ENCODE measurements at regions not wholly inside any gene's neighbourhood (a gene's known extent, or its start where the extent isn't known, plus 50 kb on each side); places are given as distances from the start of the nearest gene placed in this dataset.

- no peak for DNase-seq (ENCODE audit: low read depth)
These were observed 161.8 kb upstream of the MAP1B start for GRCh38 chr5:71945436-71945835.

GRCh38 chr5:71946343-71947030 lies 160.8 kb upstream of the MAP1B start:
- no peak for DNase-seq (ENCODE audit: low read depth)

- no peak for DNase-seq (ENCODE audit: low read depth)
These were observed 159.1 kb upstream of the MAP1B start for GRCh38 chr5:71948206-71948605.

DNA sequence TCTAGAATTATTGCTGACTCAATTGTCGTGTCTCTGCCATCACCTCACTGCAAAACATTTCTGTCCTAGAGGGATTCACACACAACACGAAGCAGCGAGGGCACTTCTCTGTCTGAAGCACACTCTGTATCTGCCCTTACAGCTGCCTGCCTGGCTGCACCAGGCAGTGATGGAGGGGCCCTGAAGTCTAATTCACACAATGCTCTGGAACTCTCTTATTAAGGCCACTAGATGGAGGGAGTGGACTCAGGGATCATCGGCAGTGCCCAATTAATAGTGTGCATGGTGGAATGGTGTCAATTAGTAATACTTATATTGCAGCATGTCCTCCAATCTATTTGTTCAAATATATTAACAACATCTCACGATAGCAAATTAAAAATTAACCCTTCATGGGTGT lies 157.5 kb upstream of the MAP1B start:
- no peak for DNase-seq (ENCODE audit: low read depth)

GRCh38 chr5:71953866-71954265 lies 153.4 kb upstream of the MAP1B start:
- no peak for DNase-seq (ENCODE audit: low read depth)

- no peak for DNase-seq (ENCODE audit: low read depth)
These were observed 152.9 kb upstream of the MAP1B start for GRCh38 chr5:71954329-71954728.

DNA sequence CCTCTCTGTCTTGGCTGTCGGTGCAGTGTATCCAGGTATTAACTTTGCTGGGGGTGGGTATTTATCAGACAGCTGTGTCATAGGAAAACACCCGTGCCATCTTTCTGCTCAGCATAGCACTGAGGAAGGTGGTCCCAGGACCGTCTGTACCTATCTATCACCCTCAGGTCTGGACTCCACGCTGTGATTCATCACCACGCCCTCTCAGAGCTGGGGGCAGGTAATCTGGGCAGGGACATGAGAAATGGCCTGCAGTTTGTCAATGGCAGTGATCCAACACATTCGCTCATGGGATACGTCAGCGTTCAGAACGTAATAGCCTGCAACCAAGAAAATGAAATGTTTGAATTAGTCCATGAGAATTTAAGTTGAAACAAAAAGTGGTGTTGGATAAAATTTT lies 151.6 kb upstream of the MAP1B start:
- no peak for DNase-seq (ENCODE audit: low read depth)

GRCh38 chr5:71957292-71957898 lies 149.9 kb upstream of the MAP1B start:
- no peak for DNase-seq (ENCODE audit: low read depth)

DNA sequence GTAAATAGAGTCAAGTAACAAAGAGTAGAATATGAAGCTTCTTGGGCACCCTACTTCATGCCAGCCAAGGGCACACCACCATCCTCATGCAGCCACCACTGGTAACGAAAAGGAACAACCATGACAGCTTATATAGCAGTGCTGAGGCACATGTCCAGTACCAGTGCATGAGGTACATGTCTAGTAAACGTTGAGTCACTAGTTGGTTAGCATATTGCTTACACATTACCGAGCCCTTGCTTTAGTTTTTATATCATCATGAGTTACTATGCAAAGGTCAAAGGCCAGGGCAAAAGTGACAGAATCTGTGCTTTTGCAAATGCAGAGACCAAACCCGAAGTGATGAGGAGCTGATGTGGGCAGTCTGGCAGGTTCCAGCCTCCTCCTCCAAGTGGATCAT lies 147.1 kb upstream of the MAP1B start:
- DNase-seq (ENCODE audit: low read depth), result peak; percentile 33

DNA sequence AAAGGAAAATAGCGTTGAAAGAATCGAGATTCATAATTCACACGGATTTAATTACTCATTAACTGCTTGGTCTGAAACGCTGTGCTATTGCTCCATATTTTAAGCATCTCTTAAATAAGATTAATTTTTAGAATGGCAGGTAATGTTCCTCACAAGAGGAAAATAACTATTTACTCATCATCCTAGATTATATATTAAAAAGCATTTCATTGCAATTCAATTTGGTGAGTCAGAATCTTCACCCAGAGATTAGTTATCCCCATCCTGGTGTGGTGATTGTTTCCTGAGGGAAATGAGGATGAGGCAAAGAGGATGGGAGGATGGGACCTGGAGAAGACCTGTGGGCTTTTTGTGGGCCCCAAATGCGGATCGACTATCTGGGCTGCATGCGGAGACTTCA lies 145.5 kb upstream of the MAP1B start:
- no peak for DNase-seq (ENCODE audit: low read depth)

GRCh38 chr5:71969460-71969859 lies 137.8 kb upstream of the MAP1B start:
- no peak for DNase-seq (ENCODE audit: low read depth)

GRCh38 chr5:71971862-71972261 lies 135.4 kb upstream of the MAP1B start:
- DNase-seq (ENCODE audit: low read depth), result no peak

- DNase-seq (ENCODE audit: low read depth), result no peak
These were observed 134.3 kb upstream of the MAP1B start for GRCh38 chr5:71972777-71973473.

GRCh38 chr5:71973563-71973962 lies 133.7 kb upstream of the MAP1B start:
- no peak for DNase-seq (ENCODE audit: low read depth)

- DNase-seq (ENCODE audit: low read depth), result no peak
These were observed 133.1 kb upstream of the MAP1B start for GRCh38 chr5:71974165-71974564.

GRCh38 chr5:71974622-71975021 lies 132.7 kb upstream of the MAP1B start:
- no peak for DNase-seq (ENCODE audit: low read depth)

DNA sequence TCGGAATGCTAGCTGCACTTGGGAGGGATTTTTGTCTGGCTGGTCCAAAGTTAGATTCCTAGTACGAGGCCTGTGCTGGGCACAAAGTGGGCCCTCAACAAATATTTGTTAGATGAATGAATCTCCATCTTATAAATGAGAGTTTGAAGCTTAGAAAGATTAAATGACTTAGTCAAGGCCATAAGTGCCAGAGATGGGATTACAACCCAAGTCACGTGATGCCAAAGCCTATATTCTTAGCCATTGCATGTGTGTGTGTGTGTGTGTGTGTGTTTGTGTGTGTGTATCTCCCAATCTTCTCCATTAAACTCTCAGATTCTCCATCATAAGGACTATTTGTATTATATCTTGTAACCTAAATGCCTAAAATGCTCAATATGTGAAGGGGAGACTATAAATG lies 130.8 kb upstream of the MAP1B start:
- no peak for DNase-seq (ENCODE audit: low read depth)

DNA sequence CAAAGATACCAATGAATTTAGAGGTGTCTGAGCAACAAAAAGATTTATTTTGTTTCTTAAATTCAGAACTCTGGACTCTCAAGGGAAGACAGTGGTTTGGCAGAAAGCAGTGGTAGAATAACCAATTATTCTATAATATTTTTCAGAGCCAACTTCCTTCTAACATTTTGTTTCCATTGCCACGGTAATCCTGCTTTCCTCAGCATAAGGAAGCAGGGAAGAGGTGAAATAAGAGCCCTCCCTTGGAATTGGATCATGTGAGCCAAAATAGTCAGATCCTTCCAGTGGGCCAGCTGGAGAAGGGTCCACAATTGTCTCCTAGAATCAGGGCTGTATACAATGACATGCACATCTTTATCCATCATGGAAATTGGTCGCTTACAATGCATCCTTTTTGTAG lies 130.0 kb upstream of the MAP1B start:
- DNase-seq (ENCODE audit: low read depth), result no peak

- DNase-seq (ENCODE audit: low read depth), result no peak
These were observed 129.1 kb upstream of the MAP1B start for GRCh38 chr5:71978216-71978615.

GRCh38 chr5:71982717-71983395 lies 124.4 kb upstream of the MAP1B start:
- no peak for DNase-seq (ENCODE audit: low read depth)

DNA sequence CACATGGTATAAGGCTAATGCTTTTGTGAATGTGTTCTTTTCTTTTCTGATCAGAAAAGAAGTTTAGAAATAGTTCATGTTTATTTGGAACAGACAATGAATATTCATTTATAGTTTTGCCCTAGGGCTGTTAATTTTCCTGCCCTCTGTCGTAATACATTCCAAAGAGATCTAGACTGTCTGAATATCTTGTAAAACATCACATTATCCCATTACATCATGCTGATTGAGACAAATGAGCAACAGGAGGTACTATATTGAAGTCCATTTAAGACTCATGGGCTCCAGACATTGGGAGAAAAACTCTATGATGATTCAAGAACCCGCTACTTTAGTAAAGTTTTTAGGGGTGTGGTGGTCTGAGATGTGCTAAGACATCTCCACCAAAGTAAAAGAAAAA lies 121.2 kb upstream of the MAP1B start:
- peak; percentile 17 for DNase-seq (ENCODE audit: low read depth)

GRCh38 chr5:71988808-71989207 lies 118.5 kb upstream of the MAP1B start:
- no peak for DNase-seq (ENCODE audit: low read depth)

- no peak for DNase-seq (ENCODE audit: low read depth)
These were observed 113.7 kb upstream of the MAP1B start for GRCh38 chr5:71993600-71993999.

Measured in M059J (cell line).